ENCODE measurements at regions not wholly inside any gene's neighbourhood (a gene's known extent, or its start where the extent isn't known, plus 50 kb on each side); places are given as distances from the start of the nearest gene placed in this dataset.

DNA sequence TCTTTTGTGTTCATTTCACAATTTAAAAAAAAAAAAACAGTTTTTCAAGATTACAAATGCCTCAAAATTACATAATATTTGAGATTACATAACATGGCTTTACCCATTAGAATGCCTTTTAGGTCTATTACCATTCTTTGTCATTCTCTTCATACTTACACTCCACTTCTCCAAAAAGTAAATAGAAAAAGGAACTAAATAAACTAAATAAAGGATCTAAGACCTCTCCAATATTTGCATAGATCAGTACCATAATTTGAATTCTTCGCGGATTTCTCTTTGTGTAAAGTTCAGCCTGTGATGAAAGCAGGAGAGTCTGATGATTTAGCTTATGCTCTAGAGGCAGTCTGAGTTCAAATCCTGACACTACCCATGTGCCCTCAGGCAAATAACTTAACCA is 56.4 kb upstream of the C1GALT1 start:
- TF ChIP-seq ZNF70 (CRISPR knock-in tag; IDR thresholded peaks at IDR 0.05), result no peak
- TF ChIP-seq ZNF8 (CRISPR knock-in tag; IDR thresholded peaks at IDR 0.05), result no peak
- TF ChIP-seq ARNTL (CRISPR knock-in tag; IDR thresholded peaks at IDR 0.05; ENCODE audit: borderline replicate concordance, low read depth), result no peak
- no peak for TF ChIP-seq ZFP3 (CRISPR knock-in tag; IDR thresholded peaks at IDR 0.05)
- no peak for ATAC-seq

DNA sequence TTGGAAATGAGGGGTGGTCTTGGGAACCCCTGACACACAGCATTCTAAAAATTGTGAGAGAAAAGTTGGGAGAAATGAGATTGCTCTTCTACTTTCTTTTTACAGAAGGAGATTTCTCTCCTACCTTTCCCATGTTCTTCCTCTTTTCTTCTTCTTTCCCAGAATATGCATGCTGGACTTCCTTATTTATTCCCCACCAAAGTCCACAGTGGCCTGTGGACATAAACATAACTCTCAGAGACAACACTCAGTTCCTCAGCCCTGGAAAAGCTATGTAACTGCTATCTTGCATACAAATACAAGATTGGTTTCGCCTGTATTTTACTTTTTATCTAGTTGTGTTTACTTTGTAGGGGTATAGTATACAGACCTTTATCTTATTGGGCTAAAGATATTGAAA is 54.6 kb upstream of the C1GALT1 start:
- no peak for TF ChIP-seq ESRRG (CRISPR knock-in tag; IDR thresholded peaks at IDR 0.05)
- TF ChIP-seq TCF4 (CRISPR knock-in tag; IDR thresholded peaks at IDR 0.05; ENCODE audit: borderline replicate concordance), result no peak
- TF ChIP-seq ZFP3 (CRISPR knock-in tag; IDR thresholded peaks at IDR 0.05), result no peak
- TF ChIP-seq, protein P1, sequence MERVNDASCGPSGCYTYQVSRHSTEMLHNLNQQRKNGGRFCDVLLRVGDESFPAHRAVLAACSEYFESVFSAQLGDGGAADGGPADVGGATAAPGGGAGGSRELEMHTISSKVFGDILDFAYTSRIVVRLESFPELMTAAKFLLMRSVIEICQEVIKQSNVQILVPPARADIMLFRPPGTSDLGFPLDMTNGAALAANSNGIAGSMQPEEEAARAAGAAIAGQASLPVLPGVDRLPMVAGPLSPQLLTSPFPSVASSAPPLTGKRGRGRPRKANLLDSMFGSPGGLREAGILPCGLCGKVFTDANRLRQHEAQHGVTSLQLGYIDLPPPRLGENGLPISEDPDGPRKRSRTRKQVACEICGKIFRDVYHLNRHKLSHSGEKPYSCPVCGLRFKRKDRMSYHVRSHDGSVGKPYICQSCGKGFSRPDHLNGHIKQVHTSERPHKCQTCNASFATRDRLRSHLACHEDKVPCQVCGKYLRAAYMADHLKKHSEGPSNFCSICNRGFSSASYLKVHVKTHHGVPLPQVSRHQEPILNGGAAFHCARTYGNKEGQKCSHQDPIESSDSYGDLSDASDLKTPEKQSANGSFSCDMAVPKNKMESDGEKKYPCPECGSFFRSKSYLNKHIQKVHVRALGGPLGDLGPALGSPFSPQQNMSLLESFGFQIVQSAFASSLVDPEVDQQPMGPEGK (CRISPR knock-in tag; IDR thresholded peaks at IDR 0.05; ENCODE audit: borderline replicate concordance), result no peak
- TF ChIP-seq, protein P2, sequence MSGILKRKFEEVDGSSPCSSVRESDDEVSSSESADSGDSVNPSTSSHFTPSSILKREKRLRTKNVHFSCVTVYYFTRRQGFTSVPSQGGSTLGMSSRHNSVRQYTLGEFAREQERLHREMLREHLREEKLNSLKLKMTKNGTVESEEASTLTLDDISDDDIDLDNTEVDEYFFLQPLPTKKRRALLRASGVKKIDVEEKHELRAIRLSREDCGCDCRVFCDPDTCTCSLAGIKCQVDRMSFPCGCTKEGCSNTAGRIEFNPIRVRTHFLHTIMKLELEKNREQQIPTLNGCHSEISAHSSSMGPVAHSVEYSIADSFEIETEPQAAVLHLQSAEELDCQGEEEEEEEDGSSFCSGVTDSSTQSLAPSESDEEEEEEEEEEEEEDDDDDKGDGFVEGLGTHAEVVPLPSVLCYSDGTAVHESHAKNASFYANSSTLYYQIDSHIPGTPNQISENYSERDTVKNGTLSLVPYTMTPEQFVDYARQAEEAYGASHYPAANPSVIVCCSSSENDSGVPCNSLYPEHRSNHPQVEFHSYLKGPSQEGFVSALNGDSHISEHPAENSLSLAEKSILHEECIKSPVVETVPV (CRISPR knock-in tag; IDR thresholded peaks at IDR 0.05), result no peak
- no peak for TF ChIP-seq ARNTL (CRISPR knock-in tag; IDR thresholded peaks at IDR 0.05; ENCODE audit: borderline replicate concordance, low read depth)
- no peak for TF ChIP-seq ZNF70 (CRISPR knock-in tag; IDR thresholded peaks at IDR 0.05)
- TF ChIP-seq ZNF565 (CRISPR knock-in tag; conservative IDR thresholded peaks at IDR 0.05; ENCODE audit: low read depth), result no peak
- TF ChIP-seq, protein P3, sequence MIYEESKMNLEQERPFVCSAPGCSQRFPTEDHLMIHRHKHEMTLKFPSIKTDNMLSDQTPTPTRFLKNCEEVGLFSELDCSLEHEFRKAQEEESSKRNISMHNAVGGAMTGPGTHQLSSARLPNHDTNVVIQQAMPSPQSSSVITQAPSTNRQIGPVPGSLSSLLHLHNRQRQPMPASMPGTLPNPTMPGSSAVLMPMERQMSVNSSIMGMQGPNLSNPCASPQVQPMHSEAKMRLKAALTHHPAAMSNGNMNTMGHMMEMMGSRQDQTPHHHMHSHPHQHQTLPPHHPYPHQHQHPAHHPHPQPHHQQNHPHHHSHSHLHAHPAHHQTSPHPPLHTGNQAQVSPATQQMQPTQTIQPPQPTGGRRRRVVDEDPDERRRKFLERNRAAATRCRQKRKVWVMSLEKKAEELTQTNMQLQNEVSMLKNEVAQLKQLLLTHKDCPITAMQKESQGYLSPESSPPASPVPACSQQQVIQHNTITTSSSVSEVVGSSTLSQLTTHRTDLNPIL (CRISPR knock-in tag; IDR thresholded peaks at IDR 0.05; ENCODE audit: low read depth), result no peak
- no peak for TF ChIP-seq SNAI2 (CRISPR knock-in tag; IDR thresholded peaks at IDR 0.05)
- no peak for ATAC-seq

DNA sequence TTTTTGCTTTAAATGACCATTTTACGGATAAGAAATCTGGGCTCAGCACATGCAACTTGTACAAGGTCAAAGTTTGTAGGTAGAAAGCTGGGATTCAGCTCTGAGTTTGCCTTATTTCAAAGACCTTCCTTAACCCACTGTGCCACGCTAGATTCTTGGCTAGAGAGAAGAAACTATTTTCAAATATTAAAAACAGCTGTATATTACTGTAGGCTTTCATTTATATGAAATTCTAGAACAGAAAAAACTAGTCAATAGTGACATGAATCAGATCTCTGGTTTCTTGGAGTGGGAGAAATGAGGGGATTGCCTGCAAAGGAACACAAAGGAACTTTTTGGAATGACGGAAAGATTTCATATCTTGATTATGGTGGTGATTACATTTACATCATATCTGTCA is 53.0 kb upstream of the C1GALT1 start:
- ATAC-seq, result no peak

DNA sequence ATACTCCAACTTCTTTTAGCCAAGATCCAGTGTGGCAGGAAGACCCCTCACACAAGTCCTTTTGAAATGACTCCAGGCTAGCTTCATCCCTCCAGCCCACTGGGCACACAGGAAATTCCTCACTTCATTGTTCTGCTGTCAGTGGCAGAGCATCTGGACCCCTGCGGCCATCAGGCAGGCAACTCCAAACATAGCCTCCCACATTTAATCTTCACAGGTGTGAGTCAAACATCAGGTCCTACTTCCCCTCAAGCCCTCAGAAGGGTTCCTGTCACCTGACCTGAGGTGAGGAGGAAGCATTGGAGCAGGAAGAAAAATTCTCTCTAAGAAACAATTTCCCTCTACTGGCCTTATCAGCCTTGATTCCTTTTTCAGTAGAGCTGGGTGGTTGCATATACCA is 51.1 kb upstream of the C1GALT1 start:
- TF ChIP-seq, protein P1 (CRISPR knock-in tag; IDR thresholded peaks at IDR 0.05; ENCODE audit: borderline replicate concordance), result no peak
- TF ChIP-seq ESRRG (CRISPR knock-in tag; IDR thresholded peaks at IDR 0.05), result no peak
- TF ChIP-seq RARB (CRISPR knock-in tag; IDR thresholded peaks at IDR 0.05), result no peak
- no peak for TF ChIP-seq SNAI2 (CRISPR knock-in tag; IDR thresholded peaks at IDR 0.05)
- TF ChIP-seq BACH2 (CRISPR knock-in tag; IDR thresholded peaks at IDR 0.05; ENCODE audit: borderline replicate concordance), result no peak
- no peak for TF ChIP-seq ZNF8 (CRISPR knock-in tag; IDR thresholded peaks at IDR 0.05)
- TF ChIP-seq ISL1 (CRISPR knock-in tag; IDR thresholded peaks at IDR 0.05), result no peak

More for the DNA sequence above, 53.0 kb upstream of the C1GALT1 start:
- no peak for TF ChIP-seq PPARA (CRISPR knock-in tag; IDR thresholded peaks at IDR 0.05; ENCODE audit: borderline replicate concordance)
- no peak for TF ChIP-seq ZC3H10 (CRISPR knock-in tag; IDR thresholded peaks at IDR 0.05)
- TF ChIP-seq ESRRG (CRISPR knock-in tag; IDR thresholded peaks at IDR 0.05), result no peak
- TF ChIP-seq TCF4 (CRISPR knock-in tag; IDR thresholded peaks at IDR 0.05; ENCODE audit: borderline replicate concordance), result no peak
- TF ChIP-seq OSR1 (CRISPR knock-in tag; IDR thresholded peaks at IDR 0.05), result no peak
- no peak for TF ChIP-seq TOX (CRISPR knock-in tag; IDR thresholded peaks at IDR 0.05; ENCODE audit: borderline replicate concordance)
- no peak for TF ChIP-seq ISL1 (CRISPR knock-in tag; IDR thresholded peaks at IDR 0.05)
- TF ChIP-seq, protein P4, sequence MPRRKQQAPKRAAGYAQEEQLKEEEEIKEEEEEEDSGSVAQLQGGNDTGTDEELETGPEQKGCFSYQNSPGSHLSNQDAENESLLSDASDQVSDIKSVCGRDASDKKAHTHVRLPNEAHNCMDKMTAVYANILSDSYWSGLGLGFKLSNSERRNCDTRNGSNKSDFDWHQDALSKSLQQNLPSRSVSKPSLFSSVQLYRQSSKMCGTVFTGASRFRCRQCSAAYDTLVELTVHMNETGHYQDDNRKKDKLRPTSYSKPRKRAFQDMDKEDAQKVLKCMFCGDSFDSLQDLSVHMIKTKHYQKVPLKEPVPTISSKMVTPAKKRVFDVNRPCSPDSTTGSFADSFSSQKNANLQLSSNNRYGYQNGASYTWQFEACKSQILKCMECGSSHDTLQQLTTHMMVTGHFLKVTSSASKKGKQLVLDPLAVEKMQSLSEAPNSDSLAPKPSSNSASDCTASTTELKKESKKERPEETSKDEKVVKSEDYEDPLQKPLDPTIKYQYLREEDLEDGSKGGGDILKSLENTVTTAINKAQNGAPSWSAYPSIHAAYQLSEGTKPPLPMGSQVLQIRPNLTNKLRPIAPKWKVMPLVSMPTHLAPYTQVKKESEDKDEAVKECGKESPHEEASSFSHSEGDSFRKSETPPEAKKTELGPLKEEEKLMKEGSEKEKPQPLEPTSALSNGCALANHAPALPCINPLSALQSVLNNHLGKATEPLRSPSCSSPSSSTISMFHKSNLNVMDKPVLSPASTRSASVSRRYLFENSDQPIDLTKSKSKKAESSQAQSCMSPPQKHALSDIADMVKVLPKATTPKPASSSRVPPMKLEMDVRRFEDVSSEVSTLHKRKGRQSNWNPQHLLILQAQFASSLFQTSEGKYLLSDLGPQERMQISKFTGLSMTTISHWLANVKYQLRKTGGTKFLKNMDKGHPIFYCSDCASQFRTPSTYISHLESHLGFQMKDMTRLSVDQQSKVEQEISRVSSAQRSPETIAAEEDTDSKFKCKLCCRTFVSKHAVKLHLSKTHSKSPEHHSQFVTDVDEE (CRISPR knock-in tag; IDR thresholded peaks at IDR 0.05), result no peak
- TF ChIP-seq SNAI2 (CRISPR knock-in tag; IDR thresholded peaks at IDR 0.05), result no peak
- TF ChIP-seq ZNF70 (CRISPR knock-in tag; IDR thresholded peaks at IDR 0.05), result no peak

More for the DNA sequence above, 51.1 kb upstream of the C1GALT1 start:
- ATAC-seq, result no peak
